Neural cell (in vitro differentiated cells): ENCODE measurements at regions not wholly inside any gene's neighbourhood (a gene's known extent, or its start where the extent isn't known, plus 50 kb on each side); places are given as distances from the start of the nearest gene placed in this dataset.

Experiments used
- H2AFZ ChIP-seq: fragments of 200-600, 300-800 bp; sonication (generic), shearing (Covaris generic); 2 replicates; pipeline ENCODE4 v1.6.0; 2014; ENCODE audit warnings: low read depth, mild to moderate bottlenecking, antibody characterized with exemption, low read length, moderate library complexity
- H3F3A ChIP-seq: fragments of 200-600 bp; shearing (Covaris generic); 2 replicates; pipeline ENCODE4 v1.6.1; 2016; ENCODE audit warnings: mild to moderate bottlenecking, moderate library complexity, mixed read lengths, antibody characterized with exemption, low read length; ENCODE audit not compliant: insufficient read depth, poor library complexity, severe bottlenecking
- H3K27ac ChIP-seq: fragments of 200-600, 300-800 bp; sonication (generic), shearing (Covaris generic); 2 replicates; pipeline ENCODE4 v1.5.1; 2014; ENCODE audit warnings: mild to moderate bottlenecking, low read length, moderate library complexity
- H3K27me3 ChIP-seq: fragments of 300-800, 200-600 bp; sonication (generic), shearing (Covaris generic); 2 replicates; pipeline ENCODE4 v1.6.0; 2014; ENCODE audit warnings: mild to moderate bottlenecking, low read depth, low read length, moderate library complexity; ENCODE audit not compliant: insufficient read depth
- H3K36me3 ChIP-seq: fragments of 300-800, 200-600 bp; sonication (generic), shearing (Covaris generic); 2 replicates; pipeline ENCODE4 v1.5.1; 2014; ENCODE audit warnings: mild to moderate bottlenecking, antibody characterized with exemption, low read length, moderate library complexity; ENCODE audit not compliant: insufficient read depth
- H3K4me2 ChIP-seq: fragments of 300-800, 200-600 bp; sonication (generic), shearing (Covaris generic); 2 replicates; pipeline ENCODE4 v1.6.0; 2014; ENCODE audit warnings: mild to moderate bottlenecking, low read length
- H3K4me3 ChIP-seq: fragments of 300-800, 200-600 bp; sonication (generic), shearing (Covaris generic); 2 replicates; pipeline ENCODE4 v1.5.1; 2014; ENCODE audit warnings: mild to moderate bottlenecking, low read length, moderate library complexity
- H3K79me2 ChIP-seq: fragments of 200-600 bp; shearing (Covaris generic); replicated peaks from 2 replicates; pipeline ENCODE4 v1.6.0; 2014; ENCODE audit warnings: mild to moderate bottlenecking, low read length, moderate library complexity; ENCODE audit not compliant: insufficient read depth
- H3K9ac ChIP-seq: fragments of 300-800, 200-600 bp; sonication (generic), shearing (Covaris generic); 2 replicates; pipeline ENCODE4 v1.6.1; 2016; ENCODE audit warnings: mild to moderate bottlenecking, low read length, mixed read lengths
- H3K9me2 ChIP-seq: fragments of 200-600 bp; shearing (Covaris generic); 2 replicates; pipeline ENCODE4 v1.6.1; 2016; ENCODE audit warnings: mild to moderate bottlenecking, low read length, mixed read lengths; ENCODE audit not compliant: insufficient read depth
- H3K9me3 ChIP-seq: fragments of 200-600, 300-800 bp; sonication (generic), shearing (Covaris generic); 2 replicates; pipeline ENCODE4 v1.6.1; 2016; ENCODE audit warnings: mild to moderate bottlenecking, mixed run types, low read length, moderate library complexity, mixed read lengths
- H4K20me1 ChIP-seq: fragments of 200-600 bp; shearing (Covaris generic); 2 replicates; pipeline ENCODE4 v1.6.1; 2016; ENCODE audit warnings: mild to moderate bottlenecking, mixed run types; ENCODE audit not compliant: insufficient read depth
- EP300 ChIP-seq: fragments of 450-650 bp; conservative IDR thresholded peaks from 2 replicates; pipeline ENCODE4 v1.6.1; 2014; ENCODE audit warnings: antibody characterized with exemption, mild to moderate bottlenecking, moderate library complexity; ENCODE audit not compliant: poor library complexity, severe bottlenecking
- EZH2 ChIP-seq: fragments of 200-600, 300-800 bp; shearing (Covaris generic), sonication (generic); IDR thresholded peaks from 2 replicates; pipeline ENCODE4 v1.6.1; 2014; ENCODE audit warnings: antibody characterized with exemption, low read length, borderline replicate concordance, mild to moderate bottlenecking; ENCODE audit not compliant: insufficient read depth, poor library complexity, severe bottlenecking
- MXI1 ChIP-seq: fragments of 450-650 bp; conservative IDR thresholded peaks from 2 replicates; pipeline ENCODE4 v1.6.1; 2014; ENCODE audit warnings: antibody characterized with exemption, mild to moderate bottlenecking; ENCODE audit not compliant: poor library complexity, severe bottlenecking
- POLR2AphosphoS5 ChIP-seq: IDR thresholded peaks from 2 replicates; pipeline ENCODE4 v1.6.1; 2012
- RAD21 ChIP-seq: fragments of 450-650 bp; conservative IDR thresholded peaks from 2 replicates; pipeline ENCODE4 v1.6.1; 2014; ENCODE audit warnings: antibody characterized with exemption, mild to moderate bottlenecking, moderate library complexity
- REST ChIP-seq: IDR thresholded peaks from 2 replicates; pipeline ENCODE4 v1.6.1; 2012; ENCODE audit warnings: borderline replicate concordance
- SMC3 ChIP-seq: fragments of 450-650 bp; conservative IDR thresholded peaks from 2 replicates; pipeline ENCODE4 v1.6.1; 2014; ENCODE audit warnings: antibody characterized with exemption, mild to moderate bottlenecking, moderate library complexity; ENCODE audit not compliant: poor library complexity
- TAF1 ChIP-seq: IDR thresholded peaks from 2 replicates; pipeline ENCODE4 v1.6.1; 2012; ENCODE audit warnings: low read depth
- TF ChIP-seq, protein P1 (sequence below): fragments of 450-650 bp; IDR thresholded peaks from 2 replicates; pipeline ENCODE4 v1.5.1; 2014; ENCODE audit warnings: antibody characterized with exemption, mild to moderate bottlenecking, moderate library complexity; ENCODE audit not compliant: poor library complexity, severe bottlenecking

- Histone ChIP-seq H3F3A (no peaks in the 10 kb centered on the region), H3K27me3 (no peaks in the 10 kb centered on the region), H3K4me3 (no peak overlapping the region), H2AFZ (no peak overlapping the region), H3K27ac (no peak overlapping the region), H3K9me3 (no peaks in the 10 kb centered on the region), H3K9me2 (no peaks in the 10 kb centered on the region), H3K36me3 (no peaks in the 10 kb centered on the region), H3K79me2 (no peaks in the 10 kb centered on the region), H3K4me2 (no peak overlapping the region), H3K9ac (no peak overlapping the region), H4K20me1 (no peaks in the 10 kb centered on the region)
- TF ChIP-seq EP300 (no peak), REST (no peak), SMC3 (no peak), TAF1 (no peak), EZH2 (no peak), RAD21 (no peak), POLR2AphosphoS5 (no peak), MXI1 (no peak)
- TF ChIP-seq, protein P1, sequence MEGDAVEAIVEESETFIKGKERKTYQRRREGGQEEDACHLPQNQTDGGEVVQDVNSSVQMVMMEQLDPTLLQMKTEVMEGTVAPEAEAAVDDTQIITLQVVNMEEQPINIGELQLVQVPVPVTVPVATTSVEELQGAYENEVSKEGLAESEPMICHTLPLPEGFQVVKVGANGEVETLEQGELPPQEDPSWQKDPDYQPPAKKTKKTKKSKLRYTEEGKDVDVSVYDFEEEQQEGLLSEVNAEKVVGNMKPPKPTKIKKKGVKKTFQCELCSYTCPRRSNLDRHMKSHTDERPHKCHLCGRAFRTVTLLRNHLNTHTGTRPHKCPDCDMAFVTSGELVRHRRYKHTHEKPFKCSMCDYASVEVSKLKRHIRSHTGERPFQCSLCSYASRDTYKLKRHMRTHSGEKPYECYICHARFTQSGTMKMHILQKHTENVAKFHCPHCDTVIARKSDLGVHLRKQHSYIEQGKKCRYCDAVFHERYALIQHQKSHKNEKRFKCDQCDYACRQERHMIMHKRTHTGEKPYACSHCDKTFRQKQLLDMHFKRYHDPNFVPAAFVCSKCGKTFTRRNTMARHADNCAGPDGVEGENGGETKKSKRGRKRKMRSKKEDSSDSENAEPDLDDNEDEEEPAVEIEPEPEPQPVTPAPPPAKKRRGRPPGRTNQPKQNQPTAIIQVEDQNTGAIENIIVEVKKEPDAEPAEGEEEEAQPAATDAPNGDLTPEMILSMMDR, result no peak
Measured at GRCh38 chr2:144219979-144220378, 299.9 kb downstream of the ZEB2 start.

DNA sequence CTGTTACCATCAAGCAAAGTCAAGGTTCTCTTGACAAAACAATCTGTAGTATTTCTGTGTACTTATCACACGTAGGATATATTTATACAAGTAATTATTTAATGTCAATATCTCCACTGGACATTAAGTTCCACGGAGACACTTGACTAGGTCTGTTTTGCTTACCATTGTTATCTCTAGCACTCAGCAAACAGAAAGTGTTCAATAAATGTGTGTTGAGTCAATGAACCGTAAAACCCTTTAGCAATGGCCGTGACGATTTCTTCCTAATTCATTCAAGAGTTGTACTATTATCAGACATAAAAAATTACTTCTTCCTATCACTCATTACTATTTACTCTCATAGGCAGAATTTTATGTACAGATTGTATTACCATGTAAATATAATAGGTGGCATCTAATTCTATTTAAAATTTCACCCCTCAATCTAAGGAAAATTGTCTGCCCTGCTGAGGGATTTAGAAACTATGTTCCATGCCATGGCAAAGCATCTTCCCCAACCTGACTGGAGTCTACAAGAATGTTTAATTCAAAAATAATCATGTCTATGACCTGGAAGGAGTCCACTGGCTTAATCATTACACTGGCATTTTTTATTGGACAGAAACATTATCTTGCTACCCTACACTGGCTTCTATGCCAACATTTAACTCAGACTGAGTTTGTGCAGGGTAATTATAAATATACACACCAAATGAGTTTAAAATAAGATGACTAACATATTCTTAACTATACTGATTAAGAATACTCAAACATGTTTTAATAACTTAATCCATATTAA, 301.9 kb downstream of the ZEB2 start:
- Histone ChIP-seq H3K27me3 (no peaks in the 10 kb centered on the region), H3K36me3 (no peaks in the 10 kb centered on the region), H3K4me3 (no peak overlapping the region), H3K9me2 (no peaks in the 10 kb centered on the region), H2AFZ (no peak overlapping the region), H3K4me2 (no peak overlapping the region), H4K20me1 (no peaks in the 10 kb centered on the region), H3K9me3 (no peaks in the 10 kb centered on the region), H3K9ac (no peak overlapping the region), H3K79me2 (no peaks in the 10 kb centered on the region), H3K27ac (no peak overlapping the region), H3F3A (no peaks in the 10 kb centered on the region)
- TF ChIP-seq EP300, result no peak
- TF ChIP-seq, protein P1, result no peak
- no peak for TF ChIP-seq MXI1
- no peak for TF ChIP-seq SMC3
- TF ChIP-seq EZH2, result no peak
- TF ChIP-seq TAF1, result no peak
- TF ChIP-seq RAD21, result no peak
- no peak for TF ChIP-seq POLR2AphosphoS5
- no peak for TF ChIP-seq REST
